ENCODE measurements at regions not wholly inside any gene's neighbourhood (a gene's known extent, or its start where the extent isn't known, plus 50 kb on each side); places are given as distances from the start of the nearest gene placed in this dataset.

DNA sequence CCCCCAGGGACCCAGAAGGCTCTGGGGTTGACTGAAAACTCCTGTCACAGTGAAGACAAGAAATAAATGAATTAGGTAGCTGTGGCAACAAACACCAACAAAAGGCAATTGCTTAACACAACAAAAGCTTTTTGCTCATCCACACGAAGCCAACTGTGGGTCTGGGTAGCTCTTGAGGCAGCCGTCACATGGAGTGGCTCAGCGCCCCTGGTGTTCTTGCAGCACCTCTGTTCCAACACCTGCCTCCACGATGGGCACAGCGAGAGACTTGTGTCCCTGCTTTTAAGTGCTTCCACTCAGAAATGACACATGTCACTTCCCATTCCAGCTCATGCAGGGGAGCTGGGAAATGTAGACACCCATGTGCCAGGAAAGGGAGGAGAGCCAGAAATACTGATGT is 364.5 kb upstream of the DUSP10 start:
- TF ChIP-seq ZBTB17 (tag by site-specific recombination; IDR thresholded peaks at IDR 0.05) (no peak), MYNN (tag by site-specific recombination; IDR thresholded peaks at IDR 0.05; ENCODE audit: borderline replicate concordance) (no peak), ZNF670 (tag by site-specific recombination; IDR thresholded peaks at IDR 0.05; ENCODE audit: low read depth) (no peak), KLF8 (tag by site-specific recombination; IDR thresholded peaks at IDR 0.05) (no peak), ZNF184 (tag by site-specific recombination; IDR thresholded peaks at IDR 0.05) (no peak), ZFP37 (tag by site-specific recombination; IDR thresholded peaks at IDR 0.05) (no peak), ZNF24 (tag by site-specific recombination; IDR thresholded peaks at IDR 0.05) (no peak), ZXDB (tag by site-specific recombination; IDR thresholded peaks at IDR 0.05) (no peak), ZNF292 (tag by site-specific recombination; IDR thresholded peaks at IDR 0.05; ENCODE audit: borderline replicate concordance, low read depth) (no peak)
- TF ChIP-seq, protein P1, sequence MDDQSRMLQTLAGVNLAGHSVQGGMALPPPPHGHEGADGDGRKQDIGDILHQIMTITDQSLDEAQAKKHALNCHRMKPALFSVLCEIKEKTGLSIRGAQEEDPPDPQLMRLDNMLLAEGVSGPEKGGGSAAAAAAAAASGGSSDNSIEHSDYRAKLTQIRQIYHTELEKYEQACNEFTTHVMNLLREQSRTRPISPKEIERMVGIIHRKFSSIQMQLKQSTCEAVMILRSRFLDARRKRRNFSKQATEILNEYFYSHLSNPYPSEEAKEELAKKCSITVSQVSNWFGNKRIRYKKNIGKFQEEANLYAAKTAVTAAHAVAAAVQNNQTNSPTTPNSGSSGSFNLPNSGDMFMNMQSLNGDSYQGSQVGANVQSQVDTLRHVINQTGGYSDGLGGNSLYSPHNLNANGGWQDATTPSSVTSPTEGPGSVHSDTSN (CRISPR knock-in tag; IDR thresholded peaks at IDR 0.05) = no peak
- TF ChIP-seq, protein P2, sequence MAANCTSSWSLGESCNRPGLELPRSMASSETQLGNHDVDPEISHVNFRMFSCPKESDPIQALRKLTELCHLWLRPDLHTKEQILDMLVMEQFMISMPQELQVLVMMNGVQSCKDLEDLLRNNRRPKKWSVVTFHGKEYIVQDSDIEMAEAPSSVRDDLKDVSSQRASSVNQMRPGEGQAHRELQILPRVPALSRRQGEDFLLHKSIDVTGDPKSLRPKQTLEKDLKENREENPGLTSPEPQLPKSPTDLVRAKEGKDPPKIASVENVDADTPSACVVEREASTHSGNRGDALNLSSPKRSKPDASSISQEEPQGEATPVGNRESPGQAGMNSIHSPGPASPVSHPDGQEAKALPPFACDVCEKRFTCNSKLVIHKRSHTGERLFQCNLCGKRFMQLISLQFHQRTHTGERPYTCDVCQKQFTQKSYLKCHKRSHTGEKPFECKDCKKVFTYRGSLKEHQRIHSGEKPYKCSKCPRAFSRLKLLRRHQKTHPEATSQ (tag by site-specific recombination; IDR thresholded peaks at IDR 0.05) = no peak
- TF ChIP-seq, protein P3, sequence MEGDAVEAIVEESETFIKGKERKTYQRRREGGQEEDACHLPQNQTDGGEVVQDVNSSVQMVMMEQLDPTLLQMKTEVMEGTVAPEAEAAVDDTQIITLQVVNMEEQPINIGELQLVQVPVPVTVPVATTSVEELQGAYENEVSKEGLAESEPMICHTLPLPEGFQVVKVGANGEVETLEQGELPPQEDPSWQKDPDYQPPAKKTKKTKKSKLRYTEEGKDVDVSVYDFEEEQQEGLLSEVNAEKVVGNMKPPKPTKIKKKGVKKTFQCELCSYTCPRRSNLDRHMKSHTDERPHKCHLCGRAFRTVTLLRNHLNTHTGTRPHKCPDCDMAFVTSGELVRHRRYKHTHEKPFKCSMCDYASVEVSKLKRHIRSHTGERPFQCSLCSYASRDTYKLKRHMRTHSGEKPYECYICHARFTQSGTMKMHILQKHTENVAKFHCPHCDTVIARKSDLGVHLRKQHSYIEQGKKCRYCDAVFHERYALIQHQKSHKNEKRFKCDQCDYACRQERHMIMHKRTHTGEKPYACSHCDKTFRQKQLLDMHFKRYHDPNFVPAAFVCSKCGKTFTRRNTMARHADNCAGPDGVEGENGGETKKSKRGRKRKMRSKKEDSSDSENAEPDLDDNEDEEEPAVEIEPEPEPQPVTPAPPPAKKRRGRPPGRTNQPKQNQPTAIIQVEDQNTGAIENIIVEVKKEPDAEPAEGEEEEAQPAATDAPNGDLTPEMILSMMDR (tag by site-specific recombination; IDR thresholded peaks at IDR 0.05) = no peak
- TF ChIP-seq, protein P4, sequence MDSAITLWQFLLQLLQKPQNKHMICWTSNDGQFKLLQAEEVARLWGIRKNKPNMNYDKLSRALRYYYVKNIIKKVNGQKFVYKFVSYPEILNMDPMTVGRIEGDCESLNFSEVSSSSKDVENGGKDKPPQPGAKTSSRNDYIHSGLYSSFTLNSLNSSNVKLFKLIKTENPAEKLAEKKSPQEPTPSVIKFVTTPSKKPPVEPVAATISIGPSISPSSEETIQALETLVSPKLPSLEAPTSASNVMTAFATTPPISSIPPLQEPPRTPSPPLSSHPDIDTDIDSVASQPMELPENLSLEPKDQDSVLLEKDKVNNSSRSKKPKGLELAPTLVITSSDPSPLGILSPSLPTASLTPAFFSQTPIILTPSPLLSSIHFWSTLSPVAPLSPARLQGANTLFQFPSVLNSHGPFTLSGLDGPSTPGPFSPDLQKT (IDR thresholded peaks at IDR 0.05; ENCODE audit: borderline replicate concordance, low read depth, low read length) = no peak
- TF ChIP-seq, protein P5, sequence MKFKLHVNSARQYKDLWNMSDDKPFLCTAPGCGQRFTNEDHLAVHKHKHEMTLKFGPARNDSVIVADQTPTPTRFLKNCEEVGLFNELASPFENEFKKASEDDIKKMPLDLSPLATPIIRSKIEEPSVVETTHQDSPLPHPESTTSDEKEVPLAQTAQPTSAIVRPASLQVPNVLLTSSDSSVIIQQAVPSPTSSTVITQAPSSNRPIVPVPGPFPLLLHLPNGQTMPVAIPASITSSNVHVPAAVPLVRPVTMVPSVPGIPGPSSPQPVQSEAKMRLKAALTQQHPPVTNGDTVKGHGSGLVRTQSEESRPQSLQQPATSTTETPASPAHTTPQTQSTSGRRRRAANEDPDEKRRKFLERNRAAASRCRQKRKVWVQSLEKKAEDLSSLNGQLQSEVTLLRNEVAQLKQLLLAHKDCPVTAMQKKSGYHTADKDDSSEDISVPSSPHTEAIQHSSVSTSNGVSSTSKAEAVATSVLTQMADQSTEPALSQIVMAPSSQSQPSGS (tag by site-specific recombination; IDR thresholded peaks at IDR 0.05; ENCODE audit: low read depth) = no peak

All from HEK293 (cell line).